ENCODE measurements at regions not wholly inside any gene's neighbourhood (a gene's known extent, or its start where the extent isn't known, plus 50 kb on each side); places are given as distances from the start of the nearest gene placed in this dataset.

DNA sequence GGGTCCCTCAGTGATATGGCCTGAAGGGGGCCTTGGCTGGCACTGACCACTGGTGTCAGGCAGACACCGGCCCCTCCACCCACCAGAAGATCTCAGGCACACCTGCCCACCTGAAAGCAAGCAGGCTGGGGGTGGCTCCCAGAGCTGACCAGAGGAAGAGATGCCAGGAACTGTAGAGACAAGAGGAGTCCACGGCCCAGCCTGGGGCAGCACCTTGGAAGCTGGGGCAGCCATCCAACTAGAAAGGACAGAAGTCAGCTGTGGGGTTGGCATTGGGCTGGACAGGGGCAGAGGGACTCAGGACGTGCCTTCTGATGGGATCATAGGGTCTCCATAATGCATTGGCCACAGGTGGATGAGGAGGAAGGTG is 144.3 kb downstream of the ZNF248 start:
- TF ChIP-seq, protein P1, sequence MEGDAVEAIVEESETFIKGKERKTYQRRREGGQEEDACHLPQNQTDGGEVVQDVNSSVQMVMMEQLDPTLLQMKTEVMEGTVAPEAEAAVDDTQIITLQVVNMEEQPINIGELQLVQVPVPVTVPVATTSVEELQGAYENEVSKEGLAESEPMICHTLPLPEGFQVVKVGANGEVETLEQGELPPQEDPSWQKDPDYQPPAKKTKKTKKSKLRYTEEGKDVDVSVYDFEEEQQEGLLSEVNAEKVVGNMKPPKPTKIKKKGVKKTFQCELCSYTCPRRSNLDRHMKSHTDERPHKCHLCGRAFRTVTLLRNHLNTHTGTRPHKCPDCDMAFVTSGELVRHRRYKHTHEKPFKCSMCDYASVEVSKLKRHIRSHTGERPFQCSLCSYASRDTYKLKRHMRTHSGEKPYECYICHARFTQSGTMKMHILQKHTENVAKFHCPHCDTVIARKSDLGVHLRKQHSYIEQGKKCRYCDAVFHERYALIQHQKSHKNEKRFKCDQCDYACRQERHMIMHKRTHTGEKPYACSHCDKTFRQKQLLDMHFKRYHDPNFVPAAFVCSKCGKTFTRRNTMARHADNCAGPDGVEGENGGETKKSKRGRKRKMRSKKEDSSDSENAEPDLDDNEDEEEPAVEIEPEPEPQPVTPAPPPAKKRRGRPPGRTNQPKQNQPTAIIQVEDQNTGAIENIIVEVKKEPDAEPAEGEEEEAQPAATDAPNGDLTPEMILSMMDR (IDR thresholded peaks at IDR 0.05) = no peak
- no peak for TF ChIP-seq POLR2A (IDR thresholded peaks at IDR 0.05)

All from uterus (tissue), 2 donors.